Ovary (tissue), 7 donors: ENCODE measurements at regions not wholly inside any gene's neighbourhood (a gene's known extent, or its start where the extent isn't known, plus 50 kb on each side); places are given as distances from the start of the nearest gene placed in this dataset.

Experiments
- DNase-seq, 5 donors: peaks; one replicate each; pipeline ENCODE4 v3.0.0-alpha.2; 2019 to 2020
- H3K27ac ChIP-seq, 2 donors: fragments of 200-600 bp; one replicate each; pipeline versions ENCODE4 v1.5.1 to v1.8.0; 2019 to 2022
- H3K27me3 ChIP-seq: fragments of 200-600 bp; one replicate; pipeline ENCODE4 v1.8.0; 2022
- H3K36me3 ChIP-seq: fragments of 200-600 bp; sonication (generic); one replicate; pipeline ENCODE4 v1.5.1; 2019
- H3K4me1 ChIP-seq: one replicate; pipeline ENCODE4 v1.8.1; 2013; ENCODE audit warnings: mild to moderate bottlenecking, moderate library complexity; ENCODE audit not compliant: insufficient read depth
- H3K4me3 ChIP-seq: fragments of 200-600 bp; sonication (generic); one replicate; pipeline ENCODE4 v1.5.1; 2017
- H3K9me3 ChIP-seq, 2 donors: fragments of 200-600 bp in 1 of 2; sonication (generic) in 1 of 2; one replicate each; pipeline versions ENCODE4 v1.5.1 to v1.8.1; 2013 to 2019; ENCODE audit warnings: mild to moderate bottlenecking in 1 of 2, moderate library complexity in 1 of 2
- CTCF ChIP-seq, 3 donors: fragments of 450-650 bp in 2 of 3; fragments of 200-600 bp in 1 of 3; IDR thresholded peaks; one replicate each; pipeline versions ENCODE4 v1.5.1 to v1.8.0; 2016 to 2022; ENCODE audit warnings: antibody characterized with exemption in 3 of 3, mild to moderate bottlenecking in 1 of 3
- EP300 ChIP-seq: sonication (generic); formaldehyde crosslinking; IDR thresholded peaks from one replicate; pipeline ENCODE4 v1.6.1; 2017; ENCODE audit warnings: antibody characterized with exemption
- POLR2A ChIP-seq: fragments of 450-650 bp; IDR thresholded peaks from one replicate; pipeline ENCODE4 v1.6.1; 2017; ENCODE audit warnings: antibody characterized with exemption, mild to moderate bottlenecking, moderate library complexity
- WGBS, 3 donors: extraction: QIAGEN DNeasy Blood & Tissue Kit in 1 of 3; methylation state at CpG; one replicate each; pipeline versions ENCODE4 v1.1.5 to v1.1.7; 2013 to 2017; 5-methylcytosine and 5-hydroxymethylcytosine counted together
- intact Hi-C, 4 donors: fragments of 100-400 bp; cut with DNase I; formaldehyde crosslinking; loops; one replicate each; pipeline versions ENCODE4 v1.11.0 to v1.15.1; 2022 to 2023
- donor health status: DM: no; HTN: no; CAD: no; lungs with moderate emphysema.
- donor health status: DM: no; HTN: no; CAD: no.
- donor health status: Bipolar disorder and iron deficiency.
- donor health status: DM: no; HTN: no; CAD: no.
- donor health status: DM: yes; HTN: yes; CAD: no.

GRCh38 chr2:34288016-34288415 lies 688.9 kb upstream of the FAM98A start:
- Histone ChIP-seq H3K4me1 (no peaks in the 10 kb centered on the region), H3K9me3 (no peaks in the 10 kb centered on the region), H3K27ac (no peak overlapping the region), H3K4me3 (no peak overlapping the region), H3K27me3 (no peaks in the 10 kb centered on the region), H3K36me3 (no peaks in the 10 kb centered on the region)
- no peak for DNase-seq
- intact Hi-C loops, result no loop called here
- TF ChIP-seq POLR2A (no peak), EP300 (no peak), CTCF (IDR thresholded peaks at IDR 0.05) (no peak)

GRCh38 chr2:34280606-34281005 lies 681.5 kb upstream of the FAM98A start:
- WGBS, 3 donors, result 97 to 100% (median 98%) methylated on average over 1 of the region's 1 CpG
- Histone ChIP-seq H3K4me3 (no peak overlapping the region), H3K9me3 (no peaks in the 10 kb centered on the region), H3K27me3 (no peaks in the 10 kb centered on the region), H3K4me1 (no peaks in the 10 kb centered on the region), H3K27ac (no peak overlapping the region), H3K36me3 (no peaks in the 10 kb centered on the region)
- intact Hi-C loops, result no loop called here
- no peak for DNase-seq
- TF ChIP-seq CTCF (IDR thresholded peaks at IDR 0.05) (no peak), POLR2A (no peak)

GRCh38 chr2:34266908-34267697 lies 668.0 kb upstream of the FAM98A start:
- H3K9me3 ChIP-seq, result no peaks in the 10 kb centered on the region
- intact Hi-C loops, result no loop called here
- no peaks in the 10 kb centered on the region for H3K4me1 ChIP-seq
- no peaks in the 10 kb centered on the region for H3K36me3 ChIP-seq
- no peak for DNase-seq
- 92 to 94% (median 92%) methylated on average over 9 of the region's 9 CpGs for WGBS, 3 donors
- TF ChIP-seq CTCF (IDR thresholded peaks at IDR 0.05), result no peak
- TF ChIP-seq EP300, result no peak
- TF ChIP-seq POLR2A, result no peak
- H3K4me3 ChIP-seq, result no peak overlapping the region
- H3K27me3 ChIP-seq, result no peaks in the 10 kb centered on the region
- no peak overlapping the region for H3K27ac ChIP-seq

GRCh38 chr2:34261701-34262100 lies 662.6 kb upstream of the FAM98A start:
- TF ChIP-seq EP300 (no peak), CTCF (IDR thresholded peaks at IDR 0.05) (no peak), POLR2A (no peak)
- intact Hi-C loops, result no loop called here

More at GRCh38 chr2:34261701-34262100, 662.6 kb upstream of the FAM98A start:
- Histone ChIP-seq H3K4me1 (no peaks in the 10 kb centered on the region), H3K27me3 (no peaks in the 10 kb centered on the region), H3K4me3 (no peak overlapping the region), H3K9me3 (no peaks in the 10 kb centered on the region), H3K27ac (no peak overlapping the region), H3K36me3 (no peaks in the 10 kb centered on the region)
- no peak for DNase-seq
- 84 to 97% (median 91%) methylated on average over 6 of the region's 6 CpGs for WGBS, 3 donors
